H1 (cell line): ENCODE measurements at regions not wholly inside any gene's neighbourhood (a gene's known extent, or its start where the extent isn't known, plus 50 kb on each side); places are given as distances from the start of the nearest gene placed in this dataset.

Experiments used
- CTCF ChIA-PET: fragments of 300-600 bp; sonication (Branson Sonifier 250); formaldehyde crosslinking; loops from one replicate; lab custom pipeline; 2021; ENCODE audit not compliant: partially characterized antibody; lab: Charles Lee
- POLR2A ChIA-PET: fragments of 300-600 bp; sonication (Branson Sonifier 250); formaldehyde crosslinking; loops from one replicate; lab custom pipeline; 2021; ENCODE audit warnings: inconsistent platforms; ENCODE audit not compliant: partially characterized antibody; lab: Charles Lee
- DNase-seq, 2 experiments: peaks; one replicate each; pipeline versions ENCODE4 v3.0.0 to v3.0.0-alpha.2; 2010 to 2022; ENCODE audit warnings: low spot score in 2 of 2, low read depth in 1 of 2, mixed read lengths in 1 of 2
- FAIRE-seq: peaks from 2 replicates; lab custom pipeline; 2011; peaks lifted over from hg19 to GRCh38; lab: Jason Lieb, UNC
- H2AFZ ChIP-seq: 2 replicates; pipeline ENCODE4 v1.8.1; 2012; ENCODE audit warnings: low read length, inconsistent platforms
- H2AK5ac ChIP-seq: 2 replicates; pipeline ENCODE4 v1.6.1; 2013; ENCODE audit warnings: low read depth, low read length
- H2BK120ac ChIP-seq: replicated peaks from 2 replicates; pipeline ENCODE3; 2013; ENCODE audit warnings: low read depth, low read length, inconsistent platforms
- H2BK12ac ChIP-seq: 2 replicates; pipeline ENCODE4 v1.6.1; 2013; ENCODE audit warnings: low read depth, low read length
- H2BK15ac ChIP-seq: 2 replicates; pipeline ENCODE4 v1.6.1; 2013; ENCODE audit warnings: low read length
- H2BK20ac ChIP-seq: 2 replicates; pipeline ENCODE4 v1.6.1; 2013; ENCODE audit warnings: low read length
- H2BK5ac ChIP-seq: 2 replicates; pipeline ENCODE4 v1.6.1; 2013; ENCODE audit warnings: low read depth, low read length
- H3K14ac ChIP-seq: 2 replicates; pipeline ENCODE4 v1.6.1; 2013; ENCODE audit warnings: inconsistent platforms; ENCODE audit not compliant: insufficient read length
- H3K18ac ChIP-seq: 2 replicates; pipeline ENCODE4 v1.6.1; 2013; ENCODE audit warnings: low read length; ENCODE audit errors: extremely low read depth
- H3K23ac ChIP-seq: 2 replicates; pipeline ENCODE4 v1.6.1; 2013; ENCODE audit warnings: inconsistent platforms; ENCODE audit not compliant: insufficient read length
- H3K23me2 ChIP-seq: 2 replicates; pipeline ENCODE4 v1.6.1; 2013; ENCODE audit warnings: low read depth, low read length
- H3K27ac ChIP-seq: 2 replicates; pipeline ENCODE4 v1.6.1; 2011; ENCODE audit warnings: low read depth, low read length, inconsistent platforms
- H3K27me3 ChIP-seq, 4 experiments: replicated peaks in 1 of 4; 1 replicate in 1 of 4; 2 replicates in 3 of 4; pipeline versions ENCODE4 v1.6.1 to v1.8.1; 2011 to 2013; ENCODE audit warnings: low read length in 3 of 4, mild to moderate bottlenecking in 3 of 4, inconsistent platforms in 2 of 4, mixed read lengths in 2 of 4, moderate library complexity in 1 of 4; ENCODE audit not compliant: control insufficient read depth in 3 of 4, insufficient read depth in 3 of 4; ENCODE audit errors: extremely low read depth in 1 of 4
- H3K36me3 ChIP-seq, 4 experiments: 2 replicates each; pipeline versions ENCODE4 v1.6.1 to v1.8.1; 2011 to 2013; ENCODE audit warnings: mild to moderate bottlenecking in 4 of 4, low read length in 3 of 4, moderate library complexity in 2 of 4, control low read depth in 1 of 4, inconsistent platforms in 1 of 4; ENCODE audit not compliant: insufficient read depth in 4 of 4, control insufficient read depth in 2 of 4
- H3K4ac ChIP-seq: replicated peaks from 2 replicates; pipeline ENCODE3; 2013; ENCODE audit warnings: low read length, low read depth, mixed read lengths, inconsistent platforms; ENCODE audit not compliant: insufficient read length
- H3K4me1 ChIP-seq, 4 experiments: replicated peaks in 1 of 4; 1 replicate in 1 of 4; 2 replicates in 3 of 4; pipeline versions ENCODE4 v1.6.1 to v1.8.1; 2011 to 2013; ENCODE audit warnings: low read length in 3 of 4, inconsistent platforms in 2 of 4, mixed read lengths in 1 of 4; ENCODE audit not compliant: insufficient read depth in 4 of 4, control insufficient read depth in 3 of 4
- H3K4me2 ChIP-seq, 2 experiments: 2 replicates each; pipeline versions ENCODE4 v1.6.1 to v1.8.1; 2011 to 2013; ENCODE audit warnings: low read depth in 2 of 2, low read length in 2 of 2, control low read depth in 1 of 2, inconsistent platforms in 1 of 2, mild to moderate bottlenecking in 1 of 2; ENCODE audit not compliant: insufficient read depth in 1 of 2
- H3K4me3 ChIP-seq, 4 experiments: fragments of 200-600, 300-600 bp in 1 of 4; sonication (generic), shearing (Covaris generic), sonication (Bioruptor Twin) in 1 of 4; 2 replicates each; pipeline versions ENCODE4 v1.5.1 to v1.8.1; 2011 to 2016; ENCODE audit warnings: low read length in 4 of 4, low read depth in 3 of 4, control low read depth in 2 of 4, inconsistent platforms in 2 of 4, mild to moderate bottlenecking in 2 of 4, mixed read lengths in 1 of 4, moderate library complexity in 1 of 4; ENCODE audit not compliant: insufficient read depth in 2 of 4; ENCODE audit errors: extremely low read depth in 1 of 4
- H3K56ac ChIP-seq: replicated peaks from 2 replicates; pipeline ENCODE3; 2013; ENCODE audit warnings: low read depth, mild to moderate bottlenecking, mixed read lengths, low read length, inconsistent platforms; ENCODE audit not compliant: insufficient read length
- H3K79me1 ChIP-seq: 2 replicates; pipeline ENCODE4 v1.6.1; 2013; ENCODE audit warnings: low read depth, low read length, control low read depth
- H3K79me2 ChIP-seq, 2 experiments: 2 replicates each; pipeline versions ENCODE4 v1.6.1 to v1.8.1; 2012 to 2013; ENCODE audit warnings: low read length in 2 of 2, mild to moderate bottlenecking in 2 of 2, inconsistent platforms in 1 of 2; ENCODE audit not compliant: insufficient read depth in 2 of 2, control insufficient read depth in 1 of 2
- H3K9ac ChIP-seq, 4 experiments: replicated peaks in 1 of 4; 1 replicate in 1 of 4; 2 replicates in 3 of 4; pipeline versions ENCODE4 v1.6.1 to v1.8.1; 2011 to 2013; ENCODE audit warnings: low read depth in 3 of 4, low read length in 3 of 4, control low read depth in 2 of 4, mild to moderate bottlenecking in 2 of 4, moderate library complexity in 2 of 4, inconsistent platforms in 1 of 4; ENCODE audit errors: extremely low read depth in 1 of 4
- H3K9me3 ChIP-seq, 2 experiments: 2 replicates each; pipeline versions ENCODE4 v1.6.1 to v1.8.1; 2012 to 2013; ENCODE audit warnings: mild to moderate bottlenecking in 2 of 2, moderate library complexity in 2 of 2, control low read depth in 1 of 2, inconsistent platforms in 1 of 2, low read depth in 1 of 2, low read length in 1 of 2, mixed read lengths in 1 of 2; ENCODE audit not compliant: insufficient read depth in 2 of 2
- H4K20me1 ChIP-seq, 2 experiments: replicated peaks in 1 of 2; 2 replicates each; pipeline versions ENCODE3 to v1.8.1; 2011 to 2013; ENCODE audit warnings: inconsistent platforms in 2 of 2, low read length in 2 of 2, mild to moderate bottlenecking in 1 of 2; ENCODE audit not compliant: insufficient read depth in 2 of 2, control insufficient read depth in 1 of 2
- H4K5ac ChIP-seq: 2 replicates; pipeline ENCODE4 v1.6.1; 2013; ENCODE audit warnings: low read length, low read depth, mixed read lengths, inconsistent platforms; ENCODE audit not compliant: insufficient read length
- H4K8ac ChIP-seq: 2 replicates; pipeline ENCODE4 v1.8.0; 2013; ENCODE audit warnings: mild to moderate bottlenecking, moderate library complexity, low read length, inconsistent platforms; ENCODE audit not compliant: insufficient read depth; ENCODE audit errors: extremely low read depth
- H4K91ac ChIP-seq: replicated peaks from 2 replicates; pipeline ENCODE3; 2013; ENCODE audit warnings: low read length, mixed read lengths, inconsistent platforms; ENCODE audit not compliant: insufficient read length
- ASH2L ChIP-seq: fragments of 200-600, 300-600 bp; sonication (generic); IDR thresholded peaks from one replicate; pipeline ENCODE4 v1.7.1; 2017; ENCODE audit warnings: low read length
- BCL11A ChIP-seq, 2 experiments: IDR thresholded peaks; one replicate each; pipeline ENCODE4 v1.6.1; 2011; ENCODE audit warnings: low read depth in 2 of 2, low read length in 2 of 2, mild to moderate bottlenecking in 2 of 2
- CTBP2 ChIP-seq: IDR thresholded peaks from 2 replicates; pipeline ENCODE4 v1.7.0; 2011; ENCODE audit warnings: borderline replicate concordance, mild to moderate bottlenecking, moderate library complexity, mixed read lengths, low read length; ENCODE audit not compliant: insufficient read depth, insufficient read length
- GTF2F1 ChIP-seq: IDR thresholded peaks from 2 replicates; pipeline ENCODE4 v1.6.1; 2012; ENCODE audit warnings: low read depth, low read length, improper control_type of control experiment, borderline replicate concordance
- JUN ChIP-seq: IDR thresholded peaks from 2 replicates; pipeline ENCODE4 v1.6.1; 2011; ENCODE audit warnings: low read depth, mild to moderate bottlenecking, improper control_type of control experiment, low read length
- MAFK ChIP-seq: IDR thresholded peaks from 2 replicates; pipeline ENCODE4 v1.6.1; 2012; ENCODE audit warnings: low read depth, mild to moderate bottlenecking, improper control_type of control experiment, low read length
- NRF1 ChIP-seq: IDR thresholded peaks from 2 replicates; pipeline ENCODE4 v1.6.1; 2011; ENCODE audit warnings: mild to moderate bottlenecking, low read depth, low read length, improper control_type of control experiment
- RAD21 ChIP-seq, 2 experiments: IDR thresholded peaks in 1 of 2; conservative IDR thresholded peaks in 1 of 2; 2 replicates each; pipeline ENCODE4 v1.6.1; 2011; ENCODE audit warnings: low read depth in 2 of 2, low read length in 2 of 2, improper control_type of control experiment in 1 of 2, inconsistent platforms in 1 of 2, mild to moderate bottlenecking in 1 of 2, moderate library complexity in 1 of 2
- RBBP5 ChIP-seq: IDR thresholded peaks from 2 replicates; pipeline ENCODE4 v1.7.1; 2012; ENCODE audit warnings: low read depth, mild to moderate bottlenecking, inconsistent platforms, low read length, moderate library complexity, borderline replicate concordance
- RXRA ChIP-seq: IDR thresholded peaks from 2 replicates; pipeline ENCODE4 v1.6.1; 2011; ENCODE audit warnings: low read depth, mild to moderate bottlenecking, low read length, moderate library complexity; ENCODE audit not compliant: insufficient read depth
- SAP30 ChIP-seq: fragments of 300-600 bp; sonication (generic); IDR thresholded peaks from 2 replicates; pipeline ENCODE4 v1.7.1; 2012; ENCODE audit warnings: low read length, moderate library complexity, mild to moderate bottlenecking, inconsistent platforms; ENCODE audit not compliant: insufficient read depth, insufficient replicate concordance
- SIRT6 ChIP-seq: IDR thresholded peaks from one replicate; pipeline ENCODE4 v1.7.1; 2012; ENCODE audit warnings: low read length, inconsistent platforms
- SP4 ChIP-seq: IDR thresholded peaks from 2 replicates; pipeline ENCODE4 v1.6.1; 2012; ENCODE audit warnings: low read length, inconsistent platforms
- TCF12 ChIP-seq: IDR thresholded peaks from 2 replicates; pipeline ENCODE4 v1.6.1; 2011; ENCODE audit warnings: low read depth, mild to moderate bottlenecking, low read length
- WGBS, 2 experiments: shearing (Covaris generic) in 1 of 2; methylation state at CpG; one replicate each; pipeline versions ENCODE4 v1.1.6 to v1.1.7; 2013 to 2015; ENCODE audit warnings: low lambda C conversion rate in 2 of 2, mixed read lengths in 2 of 2, inconsistent platforms in 1 of 2, low coverage in 1 of 2, missing lambda C conversion rate in 1 of 2; ENCODE audit not compliant: insufficient replicate concordance in 2 of 2, insufficient coverage in 1 of 2, insufficient read length in 1 of 2; ENCODE audit errors: extremely low coverage in 1 of 2, missing lambda C conversion rate in 1 of 2; 5-methylcytosine and 5-hydroxymethylcytosine counted together

GRCh38 chr18:44590956-44591670, 89.6 kb upstream of the SETBP1 start:
- no peak overlapping the region for H3K9ac ChIP-seq
- ChIA-PET CTCF (interaction anchor here (0.9 kb wide), 1 partner anchor 12 kb away, joined by 3 read pairs; no protein-coding TSS in a partner anchor), POLR2A (no interaction called here)
- H2AK5ac ChIP-seq, result no peak overlapping the region
- H3K18ac ChIP-seq, result no peak overlapping the region
- H2BK5ac ChIP-seq, result no peak overlapping the region
- no peak overlapping the region for H3K56ac ChIP-seq
- no peak overlapping the region for H3K4me2 ChIP-seq
- H3K14ac ChIP-seq, result no peak overlapping the region
- no peak overlapping the region for H3K4ac ChIP-seq
- no peak overlapping the region for H2BK12ac ChIP-seq
- H3K23me2 ChIP-seq, result no peaks in the 10 kb centered on the region; the same call in 1 of the 2 replicates
- no peak overlapping the region for H2BK120ac ChIP-seq
- no peaks in the 10 kb centered on the region for H3K79me1 ChIP-seq
- no peak overlapping the region for H4K8ac ChIP-seq
- no peaks in the 10 kb centered on the region for H3K27me3 ChIP-seq
- no peak overlapping the region for H2BK15ac ChIP-seq
- H3K27ac ChIP-seq, result no peak overlapping the region
- H4K5ac ChIP-seq, result no peak overlapping the region
- H3K4me3 ChIP-seq, result no peak overlapping the region
- H3K23ac ChIP-seq, result no peak overlapping the region
- H3K36me3 ChIP-seq, result no peaks in the 10 kb centered on the region
- no peak overlapping the region for H2BK20ac ChIP-seq
- no peak overlapping the region for H2AFZ ChIP-seq
- FAIRE-seq, result no peak
- no peaks in the 10 kb centered on the region for H3K79me2 ChIP-seq
- H4K91ac ChIP-seq, result no peak overlapping the region
- no peaks in the 10 kb centered on the region for H3K9me3 ChIP-seq
- DNase-seq, result no peak
- no peaks in the 10 kb centered on the region for H4K20me1 ChIP-seq
- WGBS, 2 experiments, result 100% methylated on average over 1 of the region's 1 CpG; no CpG with 5 or more reads in 1 of the 2 experiments
- H3K4me1 ChIP-seq, result no peaks in the 10 kb centered on the region
- TF ChIP-seq MAFK (no peak), GTF2F1 (no peak), TCF12 (no peak), SP4 (no peak), BCL11A (IDR thresholded peaks at IDR 0.05; ENCODE audit: low read depth in 2 of 2, low read length in 2 of 2) (no peak), NRF1 (no peak), ASH2L (no peak), RXRA (no peak), RAD21 (IDR thresholded peaks at IDR 0.05 in 1 of 2, conservative IDR thresholded peaks at IDR 0.05 in 1 of 2; ENCODE audit: low read depth in 2 of 2, low read length in 2 of 2) (no peak), SIRT6 (no peak), JUN (no peak), RBBP5 (no peak), CTBP2 (no peak), SAP30 (no peak)
